ENCODE measurements at regions not wholly inside any gene's neighbourhood (a gene's known extent, or its start where the extent isn't known, plus 50 kb on each side); places are given as distances from the start of the nearest gene placed in this dataset.

DNA sequence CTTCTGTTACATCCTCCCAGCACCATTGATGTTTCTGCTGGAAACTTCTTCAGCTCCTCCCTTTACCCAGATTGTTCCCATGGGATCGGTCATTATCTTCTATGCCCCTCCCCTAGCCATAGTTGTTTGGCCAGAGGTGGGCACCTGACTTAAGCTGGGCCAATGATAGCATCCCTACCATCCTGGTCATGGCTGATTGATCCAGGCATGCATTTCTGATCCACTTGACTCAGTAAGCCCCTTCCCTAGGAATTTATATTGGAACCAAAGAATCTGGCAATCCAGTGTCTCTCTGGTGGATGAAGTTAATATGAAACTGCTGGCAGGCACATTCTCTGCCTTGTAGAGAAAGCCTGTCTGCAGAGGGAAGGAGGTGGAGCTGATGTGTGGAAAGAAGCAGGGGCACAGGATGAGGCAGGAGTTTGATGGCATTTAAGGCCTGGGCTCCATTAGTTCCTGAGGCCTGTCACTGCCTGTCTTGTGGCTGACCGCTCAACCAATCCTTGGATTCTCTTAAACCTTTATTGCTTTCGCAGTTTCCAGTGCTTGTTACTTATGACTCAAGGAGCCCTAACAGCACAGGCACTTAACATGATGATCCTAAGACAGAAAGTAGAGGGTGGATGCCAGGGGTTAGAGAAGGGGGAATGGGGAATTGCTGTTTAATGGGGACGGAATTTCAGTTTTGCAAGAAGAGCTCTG is 152.4 kb downstream of the ABCC12 start:
- TF ChIP-seq, protein P1, sequence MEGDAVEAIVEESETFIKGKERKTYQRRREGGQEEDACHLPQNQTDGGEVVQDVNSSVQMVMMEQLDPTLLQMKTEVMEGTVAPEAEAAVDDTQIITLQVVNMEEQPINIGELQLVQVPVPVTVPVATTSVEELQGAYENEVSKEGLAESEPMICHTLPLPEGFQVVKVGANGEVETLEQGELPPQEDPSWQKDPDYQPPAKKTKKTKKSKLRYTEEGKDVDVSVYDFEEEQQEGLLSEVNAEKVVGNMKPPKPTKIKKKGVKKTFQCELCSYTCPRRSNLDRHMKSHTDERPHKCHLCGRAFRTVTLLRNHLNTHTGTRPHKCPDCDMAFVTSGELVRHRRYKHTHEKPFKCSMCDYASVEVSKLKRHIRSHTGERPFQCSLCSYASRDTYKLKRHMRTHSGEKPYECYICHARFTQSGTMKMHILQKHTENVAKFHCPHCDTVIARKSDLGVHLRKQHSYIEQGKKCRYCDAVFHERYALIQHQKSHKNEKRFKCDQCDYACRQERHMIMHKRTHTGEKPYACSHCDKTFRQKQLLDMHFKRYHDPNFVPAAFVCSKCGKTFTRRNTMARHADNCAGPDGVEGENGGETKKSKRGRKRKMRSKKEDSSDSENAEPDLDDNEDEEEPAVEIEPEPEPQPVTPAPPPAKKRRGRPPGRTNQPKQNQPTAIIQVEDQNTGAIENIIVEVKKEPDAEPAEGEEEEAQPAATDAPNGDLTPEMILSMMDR (IDR thresholded peaks at IDR 0.05) = no peak
- TF ChIP-seq POLR2A (IDR thresholded peaks at IDR 0.05; ENCODE audit: low read depth) (no peak), POLR2AphosphoS5 (IDR thresholded peaks at IDR 0.05) (no peak)

Data from esophagus muscularis mucosa (tissue), 3 donors.